Suprapubic skin (tissue), 4 donors: ENCODE measurements at regions not wholly inside any gene's neighbourhood (a gene's known extent, or its start where the extent isn't known, plus 50 kb on each side); places are given as distances from the start of the nearest gene placed in this dataset.

Experiments
- DNase-seq, 2 donors: peaks; one replicate each; pipeline ENCODE4 v3.0.0-alpha.2; 2019; ENCODE audit warnings: low spot score in 2 of 2
- H3K27ac ChIP-seq: fragments of 200-600 bp; sonication (generic); one replicate; pipeline ENCODE4 v1.5.1; 2019
- H3K27me3 ChIP-seq: fragments of 200-600 bp; sonication (generic); one replicate; pipeline ENCODE4 v1.5.1; 2019
- H3K36me3 ChIP-seq: fragments of 200-600 bp; sonication (generic); one replicate; pipeline ENCODE4 v1.5.1; 2019
- H3K4me1 ChIP-seq: fragments of 200-600 bp; sonication (generic); one replicate; pipeline ENCODE4 v1.5.1; 2019
- H3K4me3 ChIP-seq: fragments of 200-600 bp; sonication (generic); one replicate; pipeline ENCODE4 v1.5.1; 2019; ENCODE audit warnings: mild to moderate bottlenecking
- H3K9me3 ChIP-seq: fragments of 200-600 bp; sonication (generic); one replicate; pipeline ENCODE4 v1.5.1; 2019
- EP300 ChIP-seq: sonication (generic); formaldehyde crosslinking; IDR thresholded peaks from one replicate; pipeline ENCODE4 v1.6.1; 2017; ENCODE audit warnings: antibody characterized with exemption
- POLR2A ChIP-seq, 2 donors: fragments of 450-650 bp; IDR thresholded peaks; one replicate each; pipeline ENCODE4 v1.6.1; 2017; ENCODE audit warnings: antibody characterized with exemption in 2 of 2, mild to moderate bottlenecking in 2 of 2, moderate library complexity in 2 of 2
- POLR2AphosphoS5 ChIP-seq, 3 donors: sonication (generic); formaldehyde crosslinking; IDR thresholded peaks; one replicate each; pipeline ENCODE4 v1.6.1; 2017; ENCODE audit warnings: antibody characterized with exemption in 3 of 3
- WGBS: methylation state at CpG from one replicate; pipeline ENCODE4 v1.1.5; 2018; 5-methylcytosine and 5-hydroxymethylcytosine counted together
- TF ChIP-seq, protein P1 (sequence below), 2 donors: fragments of 200-600 bp in 1 of 2; fragments of 450-650 bp in 1 of 2; sonication (generic) in 1 of 2; IDR thresholded peaks; one replicate each; pipeline ENCODE4 v1.5.1; 2016 to 2019; ENCODE audit warnings: antibody characterized with exemption in 2 of 2, mild to moderate bottlenecking in 1 of 2, moderate library complexity in 1 of 2

DNA sequence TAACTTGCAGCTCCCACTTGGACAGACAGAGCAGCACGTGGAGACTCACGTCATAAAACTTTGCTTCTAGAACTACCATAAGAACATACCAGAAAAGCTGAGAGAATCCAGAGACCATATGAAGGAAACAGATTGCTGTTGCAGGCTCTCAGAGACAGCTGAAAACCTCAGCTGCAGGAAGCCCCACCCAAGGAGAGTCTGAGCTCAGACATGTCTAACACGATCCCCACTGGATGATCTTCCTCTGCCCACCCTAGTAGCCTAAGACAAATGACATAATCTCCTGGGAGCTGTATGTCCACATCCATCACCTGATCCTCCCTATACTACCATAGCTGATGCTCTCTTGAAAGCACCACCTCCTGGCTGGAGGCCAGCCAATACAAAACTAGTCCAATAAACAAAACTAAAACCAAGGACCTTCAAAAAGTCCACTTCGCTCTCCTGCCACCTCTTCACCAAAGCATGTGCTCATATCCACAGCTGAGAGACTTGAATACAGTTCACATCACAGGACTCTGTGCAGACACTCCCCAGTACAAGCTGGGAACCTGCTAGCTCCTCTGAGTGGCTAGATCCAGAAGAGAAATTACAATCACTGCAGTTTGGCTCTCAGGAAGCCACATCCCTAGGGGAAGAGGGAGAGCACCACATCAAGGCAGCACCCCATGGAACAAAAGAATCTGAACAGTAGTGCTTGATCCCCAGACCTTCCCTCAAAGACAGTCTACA lies 257.4 kb downstream of the TRIM36 start:
- WGBS: 66% methylated on average over 4 of the region's 4 CpGs

DNA sequence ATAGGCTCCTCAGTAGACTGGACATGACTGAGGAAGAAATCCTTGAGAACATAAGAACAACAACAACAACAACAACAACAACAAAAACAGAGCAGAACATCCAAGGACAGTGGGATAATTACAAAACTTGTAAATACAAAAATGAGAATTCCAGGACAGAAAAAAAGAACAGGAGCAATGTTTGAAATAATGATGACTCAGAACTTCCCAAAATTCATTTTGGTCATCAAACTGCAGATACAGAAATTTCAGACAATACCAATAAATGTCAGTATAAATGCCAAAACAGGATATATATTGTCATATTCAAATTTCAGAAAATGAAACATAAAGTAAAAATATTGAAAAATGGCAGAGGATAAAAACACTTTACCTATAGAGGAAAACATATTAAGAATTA lies 259.0 kb downstream of the TRIM36 start:
- Histone ChIP-seq H3K27ac (no peak overlapping the region), H3K27me3 (no peaks in the 10 kb centered on the region), H3K36me3 (no peaks in the 10 kb centered on the region), H3K4me1 (no peaks in the 10 kb centered on the region), H3K4me3 (no peak overlapping the region), H3K9me3 (no peaks in the 10 kb centered on the region)
- TF ChIP-seq, protein P1, sequence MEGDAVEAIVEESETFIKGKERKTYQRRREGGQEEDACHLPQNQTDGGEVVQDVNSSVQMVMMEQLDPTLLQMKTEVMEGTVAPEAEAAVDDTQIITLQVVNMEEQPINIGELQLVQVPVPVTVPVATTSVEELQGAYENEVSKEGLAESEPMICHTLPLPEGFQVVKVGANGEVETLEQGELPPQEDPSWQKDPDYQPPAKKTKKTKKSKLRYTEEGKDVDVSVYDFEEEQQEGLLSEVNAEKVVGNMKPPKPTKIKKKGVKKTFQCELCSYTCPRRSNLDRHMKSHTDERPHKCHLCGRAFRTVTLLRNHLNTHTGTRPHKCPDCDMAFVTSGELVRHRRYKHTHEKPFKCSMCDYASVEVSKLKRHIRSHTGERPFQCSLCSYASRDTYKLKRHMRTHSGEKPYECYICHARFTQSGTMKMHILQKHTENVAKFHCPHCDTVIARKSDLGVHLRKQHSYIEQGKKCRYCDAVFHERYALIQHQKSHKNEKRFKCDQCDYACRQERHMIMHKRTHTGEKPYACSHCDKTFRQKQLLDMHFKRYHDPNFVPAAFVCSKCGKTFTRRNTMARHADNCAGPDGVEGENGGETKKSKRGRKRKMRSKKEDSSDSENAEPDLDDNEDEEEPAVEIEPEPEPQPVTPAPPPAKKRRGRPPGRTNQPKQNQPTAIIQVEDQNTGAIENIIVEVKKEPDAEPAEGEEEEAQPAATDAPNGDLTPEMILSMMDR (IDR thresholded peaks at IDR 0.05): no peak
- TF ChIP-seq POLR2AphosphoS5 (IDR thresholded peaks at IDR 0.05) (no peak), POLR2A (IDR thresholded peaks at IDR 0.05) (no peak), EP300 (no peak)
- DNase-seq: no peak

More for the DNA sequence above, 257.4 kb downstream of the TRIM36 start:
- DNase-seq: no peak
- Histone ChIP-seq H3K4me1 (no peaks in the 10 kb centered on the region), H3K9me3 (no peaks in the 10 kb centered on the region), H3K27me3 (no peaks in the 10 kb centered on the region), H3K36me3 (no peaks in the 10 kb centered on the region), H3K27ac (no peak overlapping the region), H3K4me3 (no peak overlapping the region)
- no peak for TF ChIP-seq EP300

DNA sequence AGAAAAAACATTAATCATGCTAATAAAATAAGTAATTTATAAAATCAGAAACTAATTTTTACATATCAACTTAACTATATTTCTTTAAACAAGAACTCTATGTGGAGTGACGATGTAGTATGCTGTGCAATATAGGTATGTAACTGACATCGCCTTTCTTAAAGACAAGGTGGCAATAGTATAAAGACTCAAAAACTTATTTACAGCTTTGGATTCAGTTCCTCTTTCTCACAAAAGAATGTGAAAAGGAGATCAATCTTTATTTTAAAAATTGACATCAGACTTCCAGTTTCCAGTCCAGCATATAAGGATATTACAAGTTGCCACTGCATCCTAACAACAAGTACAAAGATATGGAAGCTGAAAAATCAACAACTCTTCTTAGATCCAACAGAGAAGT lies 260.3 kb downstream of the TRIM36 start:
- Histone ChIP-seq H3K9me3 (no peaks in the 10 kb centered on the region), H3K36me3 (no peaks in the 10 kb centered on the region), H3K27me3 (no peaks in the 10 kb centered on the region), H3K4me3 (no peak overlapping the region), H3K4me1 (no peaks in the 10 kb centered on the region), H3K27ac (no peak overlapping the region)
- DNase-seq: no peak
- 91% methylated on average over 2 of the region's 2 CpGs for WGBS
- TF ChIP-seq POLR2A (IDR thresholded peaks at IDR 0.05): no peak
- TF ChIP-seq, protein P1 (IDR thresholded peaks at IDR 0.05): no peak
- TF ChIP-seq EP300: no peak
- TF ChIP-seq POLR2AphosphoS5 (IDR thresholded peaks at IDR 0.05): no peak

DNA sequence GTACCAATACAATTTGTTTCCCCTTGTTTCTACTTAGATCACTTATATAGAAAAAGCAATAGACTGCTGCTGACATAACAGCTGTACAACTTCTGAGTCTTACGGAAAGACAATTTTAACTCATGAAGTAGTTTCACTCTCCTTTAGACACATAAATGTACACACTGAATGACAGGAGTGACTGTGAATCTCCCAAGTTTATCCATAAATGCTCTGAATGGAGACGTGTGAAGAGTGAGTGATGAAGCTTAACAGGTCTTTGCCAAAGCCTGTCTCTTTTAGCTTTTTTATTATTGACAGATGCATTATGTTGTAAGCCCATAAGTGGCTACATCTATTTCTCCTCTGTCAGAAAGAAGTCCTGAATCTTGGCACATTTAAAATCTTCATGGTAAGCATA lies 265.9 kb downstream of the TRIM36 start:
- WGBS: 66% methylated on average over 2 of the region's 2 CpGs

DNA sequence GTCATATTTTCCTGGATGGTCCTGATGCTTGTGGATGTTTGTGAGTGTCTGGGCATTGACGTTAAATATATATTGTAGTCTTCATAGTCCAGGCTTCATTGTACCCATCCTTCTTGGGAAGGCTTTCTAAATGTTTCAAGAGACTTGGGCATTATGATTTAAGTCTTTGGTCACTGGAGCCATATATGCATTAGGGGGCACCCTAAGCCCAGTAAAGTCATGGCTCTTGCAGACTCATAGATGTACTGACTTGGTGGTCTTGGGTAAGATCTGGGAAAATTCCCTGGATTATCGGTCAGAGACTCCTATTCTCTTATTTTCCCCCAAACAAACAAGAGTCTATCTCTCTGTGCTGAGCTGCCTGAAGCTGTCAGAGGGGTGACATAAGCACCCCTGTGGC lies 271.1 kb downstream of the TRIM36 start:
- no peaks in the 10 kb centered on the region for H3K9me3 ChIP-seq
- no peak for DNase-seq
- 92% methylated on average over 2 of the region's 2 CpGs for WGBS
- no peak overlapping the region for H3K27ac ChIP-seq
- no peaks in the 10 kb centered on the region for H3K4me1 ChIP-seq
- H3K4me3 ChIP-seq: no peak overlapping the region
- H3K36me3 ChIP-seq: no peaks in the 10 kb centered on the region
- TF ChIP-seq, protein P1 (IDR thresholded peaks at IDR 0.05): no peak
- TF ChIP-seq POLR2A (IDR thresholded peaks at IDR 0.05): no peak
- no peak for TF ChIP-seq POLR2AphosphoS5 (IDR thresholded peaks at IDR 0.05)
- no peak for TF ChIP-seq EP300
- no peaks in the 10 kb centered on the region for H3K27me3 ChIP-seq

More for the DNA sequence above, 265.9 kb downstream of the TRIM36 start:
- H3K9me3 ChIP-seq: no peaks in the 10 kb centered on the region
- H3K4me3 ChIP-seq: no peak overlapping the region
- no peak overlapping the region for H3K27ac ChIP-seq
- DNase-seq: no peak
- TF ChIP-seq EP300: no peak
- no peak for TF ChIP-seq POLR2AphosphoS5 (IDR thresholded peaks at IDR 0.05)
- no peak for TF ChIP-seq POLR2A (IDR thresholded peaks at IDR 0.05)
- TF ChIP-seq, protein P1 (IDR thresholded peaks at IDR 0.05): no peak
- no peaks in the 10 kb centered on the region for H3K4me1 ChIP-seq
- no peaks in the 10 kb centered on the region for H3K27me3 ChIP-seq
- H3K36me3 ChIP-seq: no peaks in the 10 kb centered on the region

DNA sequence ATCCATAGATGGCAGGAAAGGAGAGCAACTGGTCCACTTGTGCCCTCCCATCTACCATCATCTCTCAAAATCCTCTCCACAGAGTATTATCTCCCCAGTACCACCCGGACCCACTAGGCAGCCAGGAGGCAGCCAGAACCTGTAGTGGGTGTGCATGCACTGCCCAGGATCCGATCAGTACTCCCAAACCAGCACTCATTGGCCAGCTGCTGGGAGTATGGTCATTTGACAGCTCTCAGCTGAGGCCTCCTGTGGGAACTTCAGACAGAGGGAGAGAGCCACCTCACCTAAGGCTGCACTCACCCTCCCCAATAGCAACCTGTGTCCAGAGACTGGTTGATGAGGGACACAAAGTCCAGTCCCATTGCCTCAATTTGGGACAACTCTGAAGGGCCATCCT lies 286.0 kb downstream of the TRIM36 start:
- 56% methylated on average over 2 of the region's 2 CpGs for WGBS
- TF ChIP-seq POLR2A (IDR thresholded peaks at IDR 0.05): no peak

More for the DNA sequence above, 286.0 kb downstream of the TRIM36 start:
- H3K4me1 ChIP-seq: no peaks in the 10 kb centered on the region
- DNase-seq: no peak
- H3K36me3 ChIP-seq: no peaks in the 10 kb centered on the region
- no peak overlapping the region for H3K27ac ChIP-seq
- H3K27me3 ChIP-seq: no peaks in the 10 kb centered on the region
- peaks cover 3% of the 10 kb centered on the region for H3K9me3 ChIP-seq
- no peak overlapping the region for H3K4me3 ChIP-seq
